Thoracic aorta (tissue), 2 donors: ENCODE measurements at regions not wholly inside any gene's neighbourhood (a gene's known extent, or its start where the extent isn't known, plus 50 kb on each side); places are given as distances from the start of the nearest gene placed in this dataset.
"Not testable (repeated sequence)": the region's sequence is repeated elsewhere in the genome, so short reads cannot be mapped to it uniquely, and the experiment has no call there.

Experiments used
- ATAC-seq: fragments of 150-250 bp; one replicate; pipeline ENCODE4 v1.8.0; 2017; ENCODE audit warnings: low read depth; ENCODE audit not compliant: insufficient number of reproducible peaks, low FRiP score
- DNase-seq: peaks from one replicate; pipeline ENCODE4 v3.0.0-alpha.2; 2020; ENCODE audit warnings: low spot score
- H3K27ac ChIP-seq, 2 donors: fragments of 200-600 bp; sonication (generic); 1 replicate in 1 of 2; 2 replicates in 1 of 2; pipeline ENCODE4 v1.5.1; 2016; ENCODE audit warnings: mild to moderate bottlenecking in 2 of 2, moderate library complexity in 2 of 2
- H3K27me3 ChIP-seq: fragments of 200-600 bp; sonication (generic); replicated peaks from 2 replicates; pipeline ENCODE4 v1.6.0; 2016; ENCODE audit warnings: mild to moderate bottlenecking; ENCODE audit not compliant: insufficient read depth
- H3K36me3 ChIP-seq: fragments of 200-600 bp; sonication (generic); one replicate; pipeline ENCODE4 v1.5.1; 2016
- H3K4me1 ChIP-seq, 2 donors: fragments of 200-600 bp; sonication (generic); 1 replicate in 1 of 2; 2 replicates in 1 of 2; pipeline versions ENCODE4 v1.5.1 to v1.6.0; 2016; ENCODE audit warnings: low read depth in 2 of 2, mild to moderate bottlenecking in 1 of 2; ENCODE audit not compliant: control insufficient read depth in 1 of 2
- H3K4me3 ChIP-seq: fragments of 200-600 bp; sonication (generic); 2 replicates; pipeline ENCODE4 v1.5.1; 2016; ENCODE audit warnings: mild to moderate bottlenecking
- H3K9me3 ChIP-seq: fragments of 200-600 bp; sonication (generic); 2 replicates; pipeline ENCODE4 v1.5.1; 2016
- CTCF ChIP-seq: fragments of 200-600 bp; sonication (generic); IDR thresholded peaks from one replicate; pipeline ENCODE4 v1.5.1; 2019; ENCODE audit warnings: antibody characterized with exemption

- Histone ChIP-seq H3K4me1 (no peaks in the 10 kb centered on the region), H3K27ac (no peak overlapping the region), H3K27me3 (no peaks in the 10 kb centered on the region), H3K4me3 (no peak overlapping the region), H3K9me3 (no peaks in the 10 kb centered on the region), H3K36me3 (no peaks in the 10 kb centered on the region)
- no peak for ATAC-seq
- no peak for TF ChIP-seq CTCF
- no peak for DNase-seq
Observed at GRCh38 chr5:39618391-39618790, 193.6 kb upstream of the DAB2 start.

GRCh38 chr5:39616131-39616530 lies 191.4 kb upstream of the DAB2 start:
- H3K4me3 ChIP-seq, result no peak overlapping the region
- TF ChIP-seq CTCF, result no peak
- no peaks in the 10 kb centered on the region for H3K27me3 ChIP-seq
- ATAC-seq (no peak), DNase-seq (no peak)
- no peak overlapping the region for H3K27ac ChIP-seq
- H3K4me1 ChIP-seq, result no peaks in the 10 kb centered on the region
- no peaks in the 10 kb centered on the region for H3K36me3 ChIP-seq
- no peaks in the 10 kb centered on the region for H3K9me3 ChIP-seq

- H3K27ac ChIP-seq, ATAC-seq, H3K4me3 ChIP-seq, H3K27me3 ChIP-seq, H3K4me1 ChIP-seq, H3K9me3 ChIP-seq, H3K36me3 ChIP-seq, DNase-seq: not testable (repeated sequence)
Observed at GRCh38 chr5:39611076-39611475, 186.3 kb upstream of the DAB2 start.

GRCh38 chr5:39608024-39608423 lies 183.2 kb upstream of the DAB2 start:
- ATAC-seq, result no peak
- no peak for TF ChIP-seq CTCF
- H3K36me3 ChIP-seq, result no peaks in the 10 kb centered on the region
- H3K27ac ChIP-seq, result no peak overlapping the region
- H3K9me3 ChIP-seq, result no peaks in the 10 kb centered on the region
- H3K4me1 ChIP-seq, result no peaks in the 10 kb centered on the region
- no peaks in the 10 kb centered on the region for H3K27me3 ChIP-seq
- DNase-seq, result no peak
- no peak overlapping the region for H3K4me3 ChIP-seq

GRCh38 chr5:39606591-39606990 lies 181.8 kb upstream of the DAB2 start:
- no peak overlapping the region for H3K27ac ChIP-seq
- TF ChIP-seq CTCF, result no peak
- no peak for ATAC-seq
- no peak overlapping the region for H3K4me3 ChIP-seq
- no peak for DNase-seq
- no peaks in the 10 kb centered on the region for H3K4me1 ChIP-seq
- H3K9me3 ChIP-seq, result no peaks in the 10 kb centered on the region
- H3K27me3 ChIP-seq, result no peaks in the 10 kb centered on the region
- no peaks in the 10 kb centered on the region for H3K36me3 ChIP-seq
